Astrocyte (in vitro differentiated cells and primary cell): ENCODE measurements at regions not wholly inside any gene's neighbourhood (a gene's known extent, or its start where the extent isn't known, plus 50 kb on each side); places are given as distances from the start of the nearest gene placed in this dataset.

Experiments
- DNase-seq: peaks from one replicate; pipeline ENCODE4 v3.0.0-alpha.2; 2010; ENCODE audit warnings: low read depth
- FAIRE-seq: peaks from 2 replicates; lab custom pipeline; 2011; peaks lifted over from hg19 to GRCh38; lab: Jason Lieb, UNC
- H2AFZ ChIP-seq: 2 replicates; pipeline ENCODE4 v1.6.0; 2012; ENCODE audit warnings: low read depth, low read length, inconsistent platforms
- H3K27ac ChIP-seq: 2 replicates; pipeline ENCODE4 v1.5.1; 2011; ENCODE audit warnings: low read depth, low read length, inconsistent platforms
- H3K27me3 ChIP-seq: 2 replicates; pipeline ENCODE4 v1.6.0; 2011; ENCODE audit warnings: low read length, inconsistent platforms; ENCODE audit not compliant: insufficient read depth
- H3K36me3 ChIP-seq: 2 replicates; pipeline ENCODE4 v1.5.1; 2011; ENCODE audit warnings: low read length, inconsistent platforms; ENCODE audit not compliant: insufficient read depth
- H3K4me1 ChIP-seq: 2 replicates; pipeline ENCODE4 v1.5.1; 2011; ENCODE audit warnings: low read length, inconsistent platforms; ENCODE audit not compliant: insufficient read depth
- H3K4me2 ChIP-seq: 2 replicates; pipeline ENCODE4 v1.6.0; 2012; ENCODE audit warnings: low read length, inconsistent platforms
- H3K4me3 ChIP-seq: 2 replicates; pipeline ENCODE4 v1.5.1; 2011; ENCODE audit warnings: low read depth, mild to moderate bottlenecking, low read length, inconsistent platforms; ENCODE audit not compliant: insufficient read depth
- H3K79me2 ChIP-seq: 2 replicates; pipeline ENCODE4 v1.6.0; 2012; ENCODE audit warnings: mild to moderate bottlenecking, low read length, inconsistent platforms; ENCODE audit not compliant: insufficient read depth
- H3K9ac ChIP-seq: 2 replicates; pipeline ENCODE4 v1.6.0; 2012; ENCODE audit warnings: mild to moderate bottlenecking, low read length, inconsistent platforms
- H3K9me3 ChIP-seq: 2 replicates; pipeline ENCODE4 v1.5.1; 2012; ENCODE audit warnings: low read depth, mild to moderate bottlenecking, low read length, inconsistent platforms; ENCODE audit not compliant: insufficient read depth
- H4K20me1 ChIP-seq: 2 replicates; pipeline ENCODE4 v1.6.0; 2012; ENCODE audit warnings: low read length, inconsistent platforms; ENCODE audit not compliant: insufficient read depth
- H3K27ac Mint-ChIP-seq: one replicate; pipeline ENCODE4 v1.8.0; 2021; ENCODE audit warnings: mild to moderate bottlenecking, mixed read lengths; ENCODE audit not compliant: unreplicated experiment
- H3K27me3 Mint-ChIP-seq: one replicate; pipeline ENCODE4 v1.8.0; 2021; ENCODE audit warnings: low read depth, mixed read lengths; ENCODE audit not compliant: unreplicated experiment
- H3K36me3 Mint-ChIP-seq: one replicate; pipeline ENCODE4 v1.8.0; 2021; ENCODE audit warnings: low read depth, mixed read lengths; ENCODE audit not compliant: unreplicated experiment
- H3K4me1 Mint-ChIP-seq: one replicate; pipeline ENCODE4 v1.8.0; 2021; ENCODE audit warnings: low read depth, mixed read lengths; ENCODE audit not compliant: unreplicated experiment
- H3K4me3 Mint-ChIP-seq: one replicate; pipeline ENCODE4 v1.8.0; 2021; ENCODE audit warnings: mild to moderate bottlenecking, moderate library complexity, mixed read lengths; ENCODE audit not compliant: unreplicated experiment
- H3K9me3 Mint-ChIP-seq: one replicate; pipeline ENCODE4 v1.8.0; 2021; ENCODE audit warnings: mild to moderate bottlenecking, mixed read lengths; ENCODE audit not compliant: unreplicated experiment
- CTCF ChIP-seq: IDR thresholded peaks from 2 replicates; pipeline ENCODE4 v1.5.1; 2011; ENCODE audit warnings: low read depth, mild to moderate bottlenecking, inconsistent platforms, low read length, moderate library complexity; ENCODE audit not compliant: insufficient read depth
- EZH2 ChIP-seq: IDR thresholded peaks from 2 replicates; pipeline ENCODE4 v1.6.1; 2012; ENCODE audit warnings: mild to moderate bottlenecking, low read length, inconsistent platforms; ENCODE audit not compliant: insufficient read depth

- no peaks in the 10 kb centered on the region for H3K9me3 ChIP-seq
- peaks cover 43% of the 10 kb centered on the region for H3K36me3 ChIP-seq
- no peak for FAIRE-seq
These were observed 110.1 kb upstream of the ZNF746 start for GRCh38 chr7:149607683-149608082.

GRCh38 chr7:149606826-149607225 lies 109.2 kb upstream of the ZNF746 start:
- no peak overlapping the region for H3K27ac Mint-ChIP-seq
- H3K27me3 ChIP-seq = no peaks in the 10 kb centered on the region
- peaks cover 36% of the 10 kb centered on the region for H3K36me3 ChIP-seq
- no peak overlapping the region for H3K4me3 ChIP-seq
- FAIRE-seq = no peak
- H3K27ac ChIP-seq = no peak overlapping the region
- no peaks in the 10 kb centered on the region for H3K9me3 Mint-ChIP-seq
- peaks cover 31% of the 10 kb centered on the region for H3K36me3 Mint-ChIP-seq
- no peaks in the 10 kb centered on the region for H3K9me3 ChIP-seq
- H3K27me3 Mint-ChIP-seq = no peaks in the 10 kb centered on the region
- no peaks in the 10 kb centered on the region for H3K79me2 ChIP-seq
- no peak for TF ChIP-seq CTCF
- no peak for TF ChIP-seq EZH2
- H3K4me1 ChIP-seq = no peaks in the 10 kb centered on the region
- H3K4me1 Mint-ChIP-seq = peaks cover 2% of the 10 kb centered on the region
- no peak overlapping the region for H3K4me3 Mint-ChIP-seq
- DNase-seq = no peak
- H3K4me2 ChIP-seq = no peak overlapping the region
- no peak overlapping the region for H2AFZ ChIP-seq
- H4K20me1 ChIP-seq = peaks cover 8% of the 10 kb centered on the region
- H3K9ac ChIP-seq = no peak overlapping the region

More at GRCh38 chr7:149607683-149608082, 110.1 kb upstream of the ZNF746 start:
- H3K9me3 Mint-ChIP-seq = no peaks in the 10 kb centered on the region
- Histone ChIP-seq H3K9ac (no peak overlapping the region), H3K4me1 (no peaks in the 10 kb centered on the region), H3K27ac (no peak overlapping the region), H4K20me1 (peaks cover 10% of the 10 kb centered on the region), H3K4me3 (no peak overlapping the region), H2AFZ (no peak overlapping the region), H3K4me2 (no peak overlapping the region), H3K27me3 (no peaks in the 10 kb centered on the region), H3K79me2 (no peaks in the 10 kb centered on the region)
- DNase-seq = no peak
- H3K4me3 Mint-ChIP-seq = no peak overlapping the region
- H3K36me3 Mint-ChIP-seq = peaks cover 35% of the 10 kb centered on the region
- peaks cover 2% of the 10 kb centered on the region for H3K4me1 Mint-ChIP-seq
- H3K27ac Mint-ChIP-seq = no peak overlapping the region
- TF ChIP-seq CTCF (no peak), EZH2 (no peak)
- H3K27me3 Mint-ChIP-seq = no peaks in the 10 kb centered on the region

GRCh38 chr7:149605696-149606095 lies 108.1 kb upstream of the ZNF746 start:
- H2AFZ ChIP-seq = no peak overlapping the region
- no peak overlapping the region for H3K9ac ChIP-seq
- no peaks in the 10 kb centered on the region for H3K4me1 ChIP-seq
- H3K36me3 ChIP-seq = peaks cover 29% of the 10 kb centered on the region
- FAIRE-seq = no peak
- H3K27ac ChIP-seq = no peak overlapping the region
- H3K79me2 ChIP-seq = no peaks in the 10 kb centered on the region
- no peaks in the 10 kb centered on the region for H3K9me3 ChIP-seq
- peaks cover 2% of the 10 kb centered on the region for H3K4me1 Mint-ChIP-seq
- H3K27me3 Mint-ChIP-seq = no peaks in the 10 kb centered on the region
- H3K4me2 ChIP-seq = no peak overlapping the region
- TF ChIP-seq EZH2 (no peak), CTCF (no peak)
- DNase-seq = no peak
- no peak overlapping the region for H3K4me3 ChIP-seq
- H3K36me3 Mint-ChIP-seq = peaks cover 31% of the 10 kb centered on the region
- no peak overlapping the region for H3K27ac Mint-ChIP-seq
- H3K9me3 Mint-ChIP-seq = no peaks in the 10 kb centered on the region
- no peak overlapping the region for H3K4me3 Mint-ChIP-seq
- peaks cover 8% of the 10 kb centered on the region for H4K20me1 ChIP-seq
- no peaks in the 10 kb centered on the region for H3K27me3 ChIP-seq
